ENCODE measurements at regions not wholly inside any gene's neighbourhood (a gene's known extent, or its start where the extent isn't known, plus 50 kb on each side); places are given as distances from the start of the nearest gene placed in this dataset.
A peak's percentile ranks its signal among the peaks of the same experiment; 100 is the strongest.

- H3K9me3 Mint-ChIP-seq, result peaks cover 19% of the 10 kb centered on the region
- no peak for TF ChIP-seq CTCF (IDR thresholded peaks at IDR 0.05; ENCODE audit: unreplicated experiment)
- H3K27me3 Mint-ChIP-seq (ENCODE audit: low read depth), result no peaks in the 10 kb centered on the region
- H3K4me1 Mint-ChIP-seq, result peaks cover 3% of the 10 kb centered on the region
- H3K27ac Mint-ChIP-seq, result no peak overlapping the region
- H3K36me3 Mint-ChIP-seq, result no peaks in the 10 kb centered on the region
- no peak for DNase-seq (ENCODE audit: low spot score in 2 of 2, unreplicated experiment in 2 of 2)
- no peak overlapping the region for H3K4me3 Mint-ChIP-seq
These were observed 1096.1 kb upstream of the PRKX start for GRCh38 chrX:4809571-4809970.

GRCh38 chrX:4805502-4805901 lies 1092.1 kb upstream of the PRKX start:
- no peak for TF ChIP-seq CTCF (IDR thresholded peaks at IDR 0.05; ENCODE audit: unreplicated experiment)
- DNase-seq (ENCODE audit: low spot score in 2 of 2, unreplicated experiment in 2 of 2), result no peak

GRCh38 chrX:4800756-4801155 lies 1087.3 kb upstream of the PRKX start:
- no peak for TF ChIP-seq CTCF (IDR thresholded peaks at IDR 0.05; ENCODE audit: unreplicated experiment)
- peaks cover 23% of the 10 kb centered on the region for H3K9me3 Mint-ChIP-seq
- H3K4me3 Mint-ChIP-seq, result no peak overlapping the region
- H3K27me3 Mint-ChIP-seq (ENCODE audit: low read depth), result no peaks in the 10 kb centered on the region
- H3K36me3 Mint-ChIP-seq, result no peaks in the 10 kb centered on the region
- H3K4me1 Mint-ChIP-seq, result no peaks in the 10 kb centered on the region
- no peak for DNase-seq (ENCODE audit: low spot score in 2 of 2, unreplicated experiment in 2 of 2)
- no peak overlapping the region for H3K27ac Mint-ChIP-seq

More at GRCh38 chrX:4805502-4805901, 1092.1 kb upstream of the PRKX start:
- no peak overlapping the region for H3K4me3 Mint-ChIP-seq
- peak overlapping the region; percentile 31 for H3K27ac Mint-ChIP-seq
- peaks cover 3% of the 10 kb centered on the region for H3K4me1 Mint-ChIP-seq
- no peaks in the 10 kb centered on the region for H3K27me3 Mint-ChIP-seq (ENCODE audit: low read depth)
- no peaks in the 10 kb centered on the region for H3K36me3 Mint-ChIP-seq
- H3K9me3 Mint-ChIP-seq, result peaks cover 31% of the 10 kb centered on the region

DNA sequence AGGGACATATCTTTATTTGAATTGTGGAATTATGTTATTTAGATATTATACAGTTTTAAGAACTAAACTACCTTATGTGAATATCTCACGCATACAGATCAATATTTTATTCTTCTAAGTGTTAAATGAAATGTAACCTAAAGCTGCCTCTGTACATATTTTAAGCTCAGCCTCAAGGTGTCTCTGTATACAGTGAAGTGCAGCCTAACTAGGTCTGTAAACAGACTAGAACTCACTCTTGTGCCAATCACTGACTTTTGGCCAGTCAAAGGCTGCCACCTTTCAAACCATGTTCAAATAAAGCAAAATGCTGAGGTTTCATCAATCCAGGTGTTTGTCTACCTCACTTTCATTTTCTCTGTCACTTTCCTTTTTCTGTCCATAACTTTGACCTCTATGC lies 1074.5 kb upstream of the PRKX start:
- no peaks in the 10 kb centered on the region for H3K9me3 Mint-ChIP-seq
- TF ChIP-seq CTCF (IDR thresholded peaks at IDR 0.05; ENCODE audit: unreplicated experiment), result no peak
- no peaks in the 10 kb centered on the region for H3K27me3 Mint-ChIP-seq (ENCODE audit: low read depth)
- no peak overlapping the region for H3K27ac Mint-ChIP-seq
- no peaks in the 10 kb centered on the region for H3K36me3 Mint-ChIP-seq
- no peak for DNase-seq (ENCODE audit: low spot score in 2 of 2, unreplicated experiment in 2 of 2)
- H3K4me3 Mint-ChIP-seq, result no peak overlapping the region
- H3K4me1 Mint-ChIP-seq, result peaks cover 2% of the 10 kb centered on the region

DNA sequence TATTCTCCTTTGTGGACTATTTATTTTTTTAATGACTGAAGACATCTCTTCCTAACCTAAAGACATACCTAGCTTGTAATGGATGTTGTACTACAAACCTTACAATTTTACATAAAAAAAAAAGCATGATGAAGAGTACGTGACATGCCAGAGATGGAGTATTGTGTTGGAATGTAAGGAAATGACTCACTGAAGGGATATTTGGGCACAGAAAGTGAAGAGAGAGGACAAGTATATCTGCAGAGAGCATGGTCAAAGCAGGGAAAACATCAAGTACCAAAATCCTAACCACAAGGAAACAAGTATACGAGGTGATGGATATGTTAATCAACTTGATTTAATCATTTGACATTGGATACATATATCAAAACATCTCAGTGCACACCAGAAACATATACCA lies 1051.4 kb upstream of the PRKX start:
- Mint-ChIP-seq H3K27ac (no peak overlapping the region), H3K27me3 (ENCODE audit: low read depth) (no peaks in the 10 kb centered on the region), H3K4me3 (no peak overlapping the region), H3K36me3 (no peaks in the 10 kb centered on the region), H3K4me1 (no peaks in the 10 kb centered on the region), H3K9me3 (no peaks in the 10 kb centered on the region)
- no peak for DNase-seq (ENCODE audit: low spot score in 2 of 2, unreplicated experiment in 2 of 2)
- no peak for TF ChIP-seq CTCF (IDR thresholded peaks at IDR 0.05; ENCODE audit: unreplicated experiment)

GRCh38 chrX:4762196-4762595 lies 1048.7 kb upstream of the PRKX start:
- H3K9me3 Mint-ChIP-seq, result no peaks in the 10 kb centered on the region
- H3K4me3 Mint-ChIP-seq, result no peak overlapping the region
- no peaks in the 10 kb centered on the region for H3K27me3 Mint-ChIP-seq (ENCODE audit: low read depth)
- DNase-seq (ENCODE audit: low spot score in 2 of 2, unreplicated experiment in 2 of 2), result no peak
- no peaks in the 10 kb centered on the region for H3K36me3 Mint-ChIP-seq
- TF ChIP-seq CTCF (IDR thresholded peaks at IDR 0.05; ENCODE audit: unreplicated experiment), result no peak
- H3K4me1 Mint-ChIP-seq, result no peaks in the 10 kb centered on the region
- no peak overlapping the region for H3K27ac Mint-ChIP-seq
